T-helper 2 cell treated with Interferon-gamma antibody and Interleukin-4, amounts not matched to agents 5 μg/mL and 100 μg/mL, for 36 hours (primary cell): ENCODE measurements at regions not wholly inside any gene's neighbourhood (a gene's known extent, or its start where the extent isn't known, plus 50 kb on each side); places are given as distances from the start of the nearest gene placed in this dataset.

ENCODE experiments used
- DNase-seq: peaks from one replicate; pipeline ENCODE4 v3.0.0; 2021; ENCODE audit warnings: low spot score
- H3K27ac Mint-ChIP-seq: one replicate; pipeline ENCODE4 v1.8.0; 2021; ENCODE audit warnings: mild to moderate bottlenecking, mixed read lengths
- H3K27me3 Mint-ChIP-seq: one replicate; pipeline ENCODE4 v1.8.0; 2021; ENCODE audit warnings: low read depth, mixed read lengths
- H3K36me3 Mint-ChIP-seq: one replicate; pipeline ENCODE4 v1.8.0; 2021; ENCODE audit warnings: low read depth, mixed read lengths
- H3K4me1 Mint-ChIP-seq: one replicate; pipeline ENCODE4 v1.8.0; 2021; ENCODE audit warnings: low read depth, mixed read lengths
- H3K4me3 Mint-ChIP-seq: one replicate; pipeline ENCODE4 v1.8.0; 2022; ENCODE audit warnings: mild to moderate bottlenecking, moderate library complexity, mixed read lengths
- H3K9me3 Mint-ChIP-seq: one replicate; pipeline ENCODE4 v1.8.0; 2021; ENCODE audit warnings: mixed read lengths

DNA sequence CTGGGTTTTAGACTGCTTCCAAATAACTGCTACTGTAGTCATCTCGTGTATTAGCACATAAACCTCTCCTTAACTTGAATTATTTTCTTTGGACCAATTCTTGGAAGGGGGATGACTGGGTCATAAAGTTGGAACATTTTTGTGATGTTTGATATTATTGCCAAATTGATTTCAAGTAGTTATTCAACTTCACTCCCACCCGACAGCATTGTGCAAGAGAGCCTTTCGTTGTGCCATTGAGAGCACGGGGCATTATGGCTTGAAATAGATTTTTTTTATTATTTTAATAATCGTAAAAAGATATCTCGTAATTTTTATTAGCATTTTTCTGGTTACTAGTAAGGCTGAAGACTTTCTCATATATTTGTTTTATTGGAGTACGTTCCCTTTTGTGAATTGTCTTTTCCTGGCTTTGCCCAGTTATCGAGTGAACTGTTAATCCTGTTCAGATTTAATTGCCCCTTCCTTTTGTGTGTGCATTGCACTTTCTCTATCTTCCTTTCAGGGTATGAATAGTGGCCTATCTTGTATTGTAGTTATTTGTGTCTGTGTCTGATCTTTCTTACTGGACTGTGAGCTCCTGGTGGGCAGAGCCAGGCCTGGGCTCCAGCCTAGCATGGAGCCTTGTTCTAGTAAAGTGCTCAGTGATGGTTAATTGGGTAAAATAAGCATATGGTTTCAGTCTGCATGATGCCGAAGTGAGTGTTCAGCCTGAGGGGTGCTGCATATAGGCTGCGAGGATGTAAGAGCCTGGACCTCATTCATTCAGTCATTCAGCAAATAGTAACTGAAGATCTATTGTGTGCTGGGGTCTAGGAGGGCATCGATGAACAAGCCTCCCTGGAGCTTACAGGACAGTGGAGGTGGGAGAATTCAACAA lies 93.5 kb upstream of the SHB start:
- Mint-ChIP-seq H3K9me3 (no peaks in the 10 kb centered on the region), H3K27ac (no peak overlapping the region), H3K4me3 (no peak overlapping the region), H3K27me3 (peaks cover 2% of the 10 kb centered on the region), H3K4me1 (peaks cover 1% of the 10 kb centered on the region), H3K36me3 (no peaks in the 10 kb centered on the region)
- DNase-seq: no peak

DNA sequence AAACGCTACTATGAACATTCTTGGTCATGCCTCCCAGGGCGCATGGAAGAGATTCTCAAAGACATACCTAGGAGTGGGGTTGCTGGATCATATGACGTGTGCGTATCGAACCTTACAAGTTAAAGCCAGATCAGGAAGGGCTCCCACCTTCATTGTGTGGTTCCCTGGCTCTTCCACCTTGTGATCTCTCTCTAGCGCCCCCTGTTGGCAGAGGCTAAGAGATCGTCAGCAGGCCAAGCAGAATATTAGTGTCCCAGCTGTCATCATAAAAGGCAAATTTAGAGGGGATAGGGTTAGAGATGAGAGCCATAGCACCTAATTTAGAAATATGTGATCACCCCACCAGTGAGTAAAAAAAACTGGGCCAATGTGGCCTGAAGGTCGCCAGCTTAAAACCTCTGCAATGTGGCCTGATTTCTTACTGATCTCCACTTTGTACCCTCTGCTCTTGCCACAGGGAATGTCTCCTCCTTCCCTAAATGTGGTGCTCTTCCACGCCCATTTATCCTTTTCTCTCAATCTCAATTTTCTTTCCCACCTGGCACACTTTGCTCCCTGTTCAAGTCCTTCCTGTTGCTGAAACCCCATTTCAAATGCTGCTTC lies 91.7 kb upstream of the SHB start:
- H3K4me3 Mint-ChIP-seq: no peak overlapping the region
- peak; percentile 36 for DNase-seq
- no peaks in the 10 kb centered on the region for H3K36me3 Mint-ChIP-seq
- H3K27me3 Mint-ChIP-seq: peaks cover 2% of the 10 kb centered on the region
- no peaks in the 10 kb centered on the region for H3K9me3 Mint-ChIP-seq
- peaks cover 1% of the 10 kb centered on the region for H3K4me1 Mint-ChIP-seq
- H3K27ac Mint-ChIP-seq: no peak overlapping the region

DNA sequence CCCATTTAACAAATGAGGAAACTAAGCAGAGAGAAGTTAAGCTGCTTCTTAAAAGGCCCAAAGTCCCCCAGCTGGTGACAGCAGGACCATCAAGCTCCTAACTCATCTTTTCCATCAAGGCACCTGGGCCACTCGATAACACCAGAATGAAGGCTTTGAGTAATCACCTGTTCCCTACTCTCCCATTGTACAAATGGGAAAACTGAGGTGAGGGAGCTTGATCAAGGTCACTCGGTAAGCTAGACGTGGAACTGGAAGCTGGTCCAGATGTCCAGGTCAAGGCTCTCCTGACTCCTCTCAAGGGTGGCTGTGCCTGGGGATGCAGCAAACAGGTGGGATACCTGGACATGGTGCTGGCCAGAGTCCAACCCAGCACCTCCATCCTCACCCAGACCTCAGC lies 90.6 kb upstream of the SHB start:
- Mint-ChIP-seq H3K9me3 (no peaks in the 10 kb centered on the region), H3K4me3 (no peak overlapping the region), H3K36me3 (no peaks in the 10 kb centered on the region), H3K4me1 (no peaks in the 10 kb centered on the region), H3K27ac (no peak overlapping the region), H3K27me3 (peaks cover 2% of the 10 kb centered on the region)
- no peak for DNase-seq

DNA sequence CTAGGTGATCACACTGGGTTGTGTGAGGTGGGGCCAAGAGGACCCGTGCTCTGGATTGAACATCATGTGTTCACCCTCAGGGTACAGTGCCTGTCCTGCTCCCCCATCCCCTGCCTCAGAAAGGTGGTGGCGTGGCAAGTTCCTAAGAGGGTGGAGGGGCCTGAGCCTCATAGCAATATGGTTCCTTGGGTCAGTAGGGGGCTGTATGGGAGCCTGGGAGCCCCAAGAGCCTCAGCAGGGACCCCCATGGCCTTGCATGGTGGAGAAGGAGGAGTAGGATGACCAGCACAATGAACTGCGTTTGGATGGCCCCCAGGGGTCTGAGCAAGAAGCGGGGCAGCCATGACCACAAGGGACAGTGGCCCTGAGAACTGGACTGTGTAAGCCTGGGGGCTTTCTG lies 89.6 kb upstream of the SHB start:
- H3K27me3 Mint-ChIP-seq: peaks cover 2% of the 10 kb centered on the region
- no peaks in the 10 kb centered on the region for H3K9me3 Mint-ChIP-seq
- H3K4me1 Mint-ChIP-seq: no peaks in the 10 kb centered on the region
- no peaks in the 10 kb centered on the region for H3K36me3 Mint-ChIP-seq
- no peak overlapping the region for H3K4me3 Mint-ChIP-seq
- no peak overlapping the region for H3K27ac Mint-ChIP-seq
- no peak for DNase-seq

DNA sequence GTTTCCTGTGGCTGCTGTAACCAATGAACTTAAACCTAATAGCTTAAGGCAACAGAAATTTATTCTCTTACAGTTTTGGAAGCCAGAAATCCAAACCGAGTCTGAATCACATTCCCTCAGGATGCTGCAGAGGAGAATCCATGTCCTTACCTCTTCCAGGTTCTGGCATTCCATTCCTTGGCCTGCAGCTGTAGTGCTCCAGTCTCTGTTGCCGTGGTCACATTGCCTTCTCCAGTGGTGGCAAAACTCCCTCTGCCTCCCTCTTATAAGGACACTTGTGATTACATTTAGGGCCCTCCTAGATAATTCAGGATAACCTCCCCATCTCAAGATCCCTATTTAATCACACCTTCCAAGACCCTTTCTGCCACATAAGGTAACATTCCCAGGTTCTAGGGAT lies 88.7 kb upstream of the SHB start:
- no peaks in the 10 kb centered on the region for H3K4me1 Mint-ChIP-seq
- no peaks in the 10 kb centered on the region for H3K36me3 Mint-ChIP-seq
- no peak overlapping the region for H3K4me3 Mint-ChIP-seq

DNA sequence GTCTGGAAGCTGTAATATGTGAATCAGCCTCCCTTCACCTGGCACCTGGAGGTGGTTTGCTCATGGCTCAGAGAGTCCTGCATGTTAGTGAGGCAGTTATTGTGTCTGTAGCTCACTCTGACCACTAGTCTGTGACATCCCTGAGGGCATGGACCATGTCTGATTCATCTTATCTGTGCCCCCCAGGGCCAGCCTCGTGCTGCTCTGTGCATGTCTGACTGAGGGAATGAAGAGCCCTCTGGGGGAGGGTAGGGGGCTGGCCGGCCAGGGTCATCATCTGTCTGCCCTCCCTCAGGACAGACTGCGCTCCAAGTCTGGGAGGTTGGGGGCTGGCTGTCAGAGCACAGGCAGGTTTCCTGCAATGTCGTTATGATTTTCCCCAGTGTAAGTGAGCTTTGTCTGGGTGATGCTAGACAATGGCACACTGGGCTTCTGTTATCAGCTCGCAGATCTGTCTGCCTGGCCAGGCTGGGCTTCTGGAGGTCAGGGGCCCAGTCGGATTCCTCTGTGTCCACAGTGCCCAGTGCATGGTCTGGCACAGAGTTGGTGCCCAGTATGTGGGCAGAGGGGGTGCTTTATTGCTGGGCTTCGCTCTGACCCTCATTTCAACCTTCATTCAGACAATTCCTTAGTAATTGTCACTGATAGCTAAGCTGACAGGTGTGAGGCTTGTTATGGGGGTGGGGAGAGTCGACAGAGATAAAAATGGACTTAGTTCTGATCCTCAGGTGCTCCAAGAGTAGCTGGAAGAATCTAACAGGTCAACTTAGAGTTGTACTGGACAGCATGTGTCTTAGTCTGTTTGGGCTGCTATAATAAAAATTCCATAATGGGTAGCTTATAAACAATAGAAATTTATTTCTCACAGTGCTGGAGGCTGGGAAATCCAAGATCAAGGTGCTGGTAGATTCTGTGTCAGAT lies 85.7 kb upstream of the SHB start:
- Mint-ChIP-seq H3K9me3 (no peaks in the 10 kb centered on the region), H3K4me3 (no peak overlapping the region)

More for the DNA sequence above, 88.7 kb upstream of the SHB start:
- H3K27me3 Mint-ChIP-seq: peaks cover under 1% of the 10 kb centered on the region
- DNase-seq: no peak
- no peaks in the 10 kb centered on the region for H3K9me3 Mint-ChIP-seq
- no peak overlapping the region for H3K27ac Mint-ChIP-seq

DNA sequence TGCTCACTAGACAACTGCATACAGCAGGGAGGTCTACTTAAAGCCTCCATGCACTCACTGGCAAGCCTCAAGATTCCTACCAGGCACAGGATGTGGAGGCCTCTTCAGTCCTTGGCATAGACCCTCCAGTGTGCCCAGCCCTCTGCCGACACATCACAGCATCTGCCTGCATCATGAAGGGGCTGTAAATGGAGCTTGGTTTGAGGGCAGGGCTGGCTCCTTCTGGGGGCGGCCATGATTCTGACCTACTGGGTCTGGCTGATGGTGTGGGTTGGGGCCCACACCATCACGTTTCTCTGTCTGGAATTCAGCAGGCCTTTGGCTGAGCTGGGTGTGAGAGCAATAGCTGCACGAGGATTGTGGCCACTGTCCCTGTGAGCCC lies 84.9 kb upstream of the SHB start:
- Mint-ChIP-seq H3K27ac (no peak overlapping the region), H3K36me3 (no peaks in the 10 kb centered on the region), H3K27me3 (peaks cover 1% of the 10 kb centered on the region), H3K9me3 (no peaks in the 10 kb centered on the region), H3K4me3 (no peak overlapping the region), H3K4me1 (no peaks in the 10 kb centered on the region)
- no peak for DNase-seq

More for the DNA sequence above, 85.7 kb upstream of the SHB start:
- no peaks in the 10 kb centered on the region for H3K4me1 Mint-ChIP-seq
- no peaks in the 10 kb centered on the region for H3K36me3 Mint-ChIP-seq
- H3K27me3 Mint-ChIP-seq: no peaks in the 10 kb centered on the region
- no peak overlapping the region for H3K27ac Mint-ChIP-seq
- DNase-seq: no peak

DNA sequence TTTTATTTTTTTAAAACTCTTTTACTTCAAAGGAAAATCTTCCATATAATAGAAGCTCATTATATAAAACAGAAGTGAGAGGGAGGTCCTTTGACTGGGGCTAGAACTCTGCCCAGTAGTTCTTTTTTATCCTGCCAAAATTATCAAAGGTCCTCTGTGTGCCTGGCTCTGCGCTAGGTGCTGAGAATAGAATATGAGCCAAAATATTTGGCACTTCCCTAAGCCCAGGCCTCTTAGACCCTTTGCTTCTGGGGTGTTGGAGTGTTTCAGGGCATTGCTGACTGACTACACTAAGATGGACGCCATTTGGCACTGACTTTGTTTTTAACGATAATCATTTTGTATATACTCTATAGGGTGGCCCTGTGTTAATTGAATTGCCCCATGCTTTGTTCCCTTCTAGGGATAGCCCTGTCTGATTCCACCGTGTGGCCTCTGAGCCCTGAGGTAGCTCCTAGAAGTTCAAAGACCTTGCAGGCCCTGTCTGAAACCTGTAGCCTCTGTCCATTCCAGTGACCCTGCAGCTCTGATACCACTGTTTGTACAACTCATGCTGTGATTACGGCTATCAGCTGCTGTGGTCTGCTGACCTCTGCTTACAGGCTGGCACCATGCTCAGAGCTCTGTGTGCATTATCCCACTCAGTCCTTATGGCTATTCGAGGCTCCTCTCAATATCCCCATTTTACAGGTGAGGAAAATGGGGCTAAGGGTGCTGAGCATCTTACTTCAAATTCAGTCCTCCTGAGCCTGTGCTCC lies 84.3 kb upstream of the SHB start:
- Mint-ChIP-seq H3K27ac (no peak overlapping the region), H3K27me3 (peaks cover 6% of the 10 kb centered on the region), H3K4me3 (no peak overlapping the region), H3K36me3 (no peaks in the 10 kb centered on the region), H3K9me3 (no peaks in the 10 kb centered on the region), H3K4me1 (no peaks in the 10 kb centered on the region)
- no peak for DNase-seq

DNA sequence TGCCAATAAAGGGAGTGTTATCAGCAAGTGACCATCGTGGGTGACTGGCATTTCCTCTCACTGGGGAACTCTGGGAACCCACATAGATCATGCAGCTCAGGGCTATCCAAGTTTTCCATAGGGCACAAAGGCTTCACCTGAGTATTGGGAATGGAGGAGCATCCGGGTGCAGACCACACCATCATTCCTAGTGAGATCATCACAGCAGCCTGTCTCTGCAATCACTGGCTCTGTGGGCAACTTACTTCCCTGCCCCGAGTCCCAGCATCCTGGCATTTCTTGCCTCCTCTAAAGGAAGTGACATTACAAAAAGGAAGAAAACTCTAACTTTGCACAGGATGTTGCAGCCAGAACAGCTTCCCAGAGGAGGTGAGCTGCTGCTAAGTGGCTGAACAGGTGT lies 80.6 kb upstream of the SHB start:
- DNase-seq: no peak
- Mint-ChIP-seq H3K27me3 (peaks cover 13% of the 10 kb centered on the region), H3K27ac (no peak overlapping the region), H3K4me3 (no peak overlapping the region), H3K36me3 (no peaks in the 10 kb centered on the region), H3K9me3 (no peaks in the 10 kb centered on the region), H3K4me1 (no peaks in the 10 kb centered on the region)

DNA sequence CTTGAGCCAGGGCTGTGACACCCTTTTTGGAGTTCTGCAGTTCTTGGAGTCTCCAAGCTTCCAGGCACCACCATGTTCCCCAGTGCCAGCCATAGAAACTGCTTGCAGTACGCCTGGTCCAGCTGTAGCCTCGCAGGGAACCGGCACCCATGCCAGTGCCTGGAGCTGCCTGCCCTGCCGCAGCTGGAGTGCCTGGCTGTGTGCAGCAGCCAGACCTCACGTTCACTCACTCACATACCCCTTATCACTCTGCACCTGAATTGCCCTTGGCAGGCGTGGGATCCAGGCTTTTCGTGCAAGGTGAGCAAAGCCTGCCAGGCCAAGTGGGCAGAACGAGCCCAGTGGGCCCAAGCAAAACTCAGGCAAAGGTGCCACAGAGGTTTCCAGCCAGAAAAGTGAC lies 77.8 kb upstream of the SHB start:
- H3K4me1 Mint-ChIP-seq: no peaks in the 10 kb centered on the region
- no peak for DNase-seq
- peaks cover 22% of the 10 kb centered on the region for H3K27me3 Mint-ChIP-seq
- no peaks in the 10 kb centered on the region for H3K9me3 Mint-ChIP-seq
- no peak overlapping the region for H3K27ac Mint-ChIP-seq
- H3K4me3 Mint-ChIP-seq: no peak overlapping the region
- H3K36me3 Mint-ChIP-seq: no peaks in the 10 kb centered on the region

DNA sequence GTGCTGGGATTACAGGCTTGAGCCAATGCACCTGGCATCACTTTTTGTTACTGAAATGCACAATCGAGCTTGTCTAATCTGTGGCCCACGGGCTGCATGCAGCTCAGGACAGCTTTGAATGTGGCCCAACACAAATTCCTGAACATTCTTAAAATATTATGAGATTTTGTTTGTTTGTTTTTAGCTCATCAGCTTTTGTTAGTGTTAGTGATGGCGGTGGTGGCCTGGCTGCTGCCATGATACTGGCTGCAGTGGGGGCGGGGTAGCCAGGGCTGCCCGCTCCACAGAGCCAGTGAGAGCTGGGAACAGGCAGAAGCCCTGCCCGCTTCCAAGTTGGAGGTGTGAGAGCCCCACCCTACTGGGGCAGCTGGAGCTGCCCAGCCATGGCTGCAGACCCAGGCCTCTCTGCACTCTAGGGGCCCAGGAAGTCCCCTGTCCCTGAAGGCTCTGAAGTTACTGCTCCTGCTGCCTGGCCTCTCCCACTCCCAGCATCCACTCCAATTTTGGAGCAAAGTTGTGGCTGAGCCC lies 76.6 kb upstream of the SHB start:
- DNase-seq: no peak
- Mint-ChIP-seq H3K27me3 (peaks cover 25% of the 10 kb centered on the region), H3K4me1 (no peaks in the 10 kb centered on the region), H3K27ac (no peak overlapping the region), H3K9me3 (no peaks in the 10 kb centered on the region), H3K36me3 (no peaks in the 10 kb centered on the region), H3K4me3 (no peak overlapping the region)

DNA sequence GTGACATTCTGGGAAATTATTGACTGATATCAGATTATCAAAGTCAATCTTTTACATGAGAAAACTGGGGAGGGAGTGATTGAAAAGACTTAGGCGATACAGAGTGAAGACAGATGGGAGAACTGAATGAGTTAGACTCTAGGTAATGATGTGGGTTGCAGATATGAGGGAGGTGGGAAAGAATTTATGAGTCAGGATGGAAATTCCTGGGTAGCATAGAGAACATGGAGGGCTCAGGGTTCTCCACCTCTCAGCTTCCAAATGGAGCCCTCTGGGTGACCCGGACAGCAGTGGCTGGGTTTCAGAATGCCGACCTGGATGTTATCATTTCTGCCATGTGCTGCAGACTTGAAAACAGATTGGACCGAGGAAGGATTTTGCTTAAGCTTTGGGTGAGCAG lies 75.4 kb upstream of the SHB start:
- DNase-seq: no peak
- Mint-ChIP-seq H3K9me3 (no peaks in the 10 kb centered on the region), H3K4me3 (no peak overlapping the region), H3K36me3 (no peaks in the 10 kb centered on the region), H3K27me3 (peaks cover 25% of the 10 kb centered on the region), H3K27ac (no peak overlapping the region), H3K4me1 (no peaks in the 10 kb centered on the region)

DNA sequence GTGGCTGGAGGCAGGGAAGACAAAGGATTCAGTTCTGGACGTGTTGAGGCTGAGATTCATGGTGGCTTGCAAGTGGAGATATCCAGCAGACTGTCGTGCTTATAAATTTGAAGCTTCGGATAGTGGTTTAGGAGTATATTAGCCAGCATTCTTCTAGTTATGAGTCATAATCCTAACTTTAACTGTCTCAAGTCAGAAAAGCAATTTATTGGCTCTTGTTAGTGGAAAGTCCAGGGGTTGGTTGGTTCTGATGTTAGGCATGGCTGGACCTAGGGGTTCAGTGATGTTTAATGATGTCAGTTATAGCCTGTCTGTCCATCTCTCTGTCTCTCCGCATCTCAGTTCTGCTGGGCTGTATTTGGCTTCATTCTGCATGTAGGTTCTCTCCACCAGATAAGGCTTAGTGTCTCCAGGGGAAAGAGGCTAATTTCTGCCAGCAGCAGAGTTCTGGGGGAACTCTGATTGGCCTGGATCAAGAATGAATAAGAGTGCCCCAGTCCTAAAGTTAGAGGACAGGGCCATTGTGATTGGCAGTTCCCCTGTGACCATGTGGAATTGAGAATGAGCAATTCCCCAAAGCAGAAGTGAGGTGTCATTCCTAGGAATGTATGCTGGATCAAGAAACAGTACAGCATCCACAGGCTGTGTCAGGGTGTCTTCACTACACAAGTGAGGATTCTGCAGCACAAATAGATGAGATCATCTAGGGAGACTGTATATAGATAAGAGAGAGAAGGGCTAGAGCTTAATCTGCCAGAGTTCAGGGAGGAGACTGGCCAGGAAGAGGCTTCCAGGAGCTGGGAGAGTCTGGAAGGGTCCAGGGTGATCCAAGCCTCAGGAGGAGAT lies 72.9 kb upstream of the SHB start:
- Mint-ChIP-seq H3K4me3 (no peak overlapping the region), H3K4me1 (no peaks in the 10 kb centered on the region), H3K27me3 (peaks cover 18% of the 10 kb centered on the region), H3K36me3 (no peaks in the 10 kb centered on the region), H3K27ac (no peak overlapping the region), H3K9me3 (no peaks in the 10 kb centered on the region)
- DNase-seq: no peak
